T-helper 22 cell (primary cell): ENCODE measurements at regions not wholly inside any gene's neighbourhood (a gene's known extent, or its start where the extent isn't known, plus 50 kb on each side); places are given as distances from the start of the nearest gene placed in this dataset.
"Not testable (repeated sequence)": the region's sequence is repeated elsewhere in the genome, so short reads cannot be mapped to it uniquely, and the experiment has no call there.

Experiments used
- DNase-seq: peaks from one replicate; pipeline ENCODE4 v3.0.0-alpha.2; 2020; ENCODE audit warnings: low read depth

- DNase-seq, result no peak
Observed at GRCh38 chr5:125085797-125086505, 339.5 kb upstream of the ZNF608 start.

GRCh38 chr5:125088522-125089105, 342.2 kb upstream of the ZNF608 start:
- no peak for DNase-seq

GRCh38 chr5:125092138-125092537, 345.7 kb upstream of the ZNF608 start:
- not testable (repeated sequence) for DNase-seq

- no peak for DNase-seq
Observed at GRCh38 chr5:125093776-125094175, 347.3 kb upstream of the ZNF608 start.

GRCh38 chr5:125100342-125100741, 353.9 kb upstream of the ZNF608 start:
- DNase-seq, result no peak

- DNase-seq, result no peak
Observed at GRCh38 chr5:125100951-125101350, 354.5 kb upstream of the ZNF608 start.

GRCh38 chr5:125103459-125103858, 357.0 kb upstream of the ZNF608 start:
- no peak for DNase-seq

- no peak for DNase-seq
Observed at GRCh38 chr5:125106271-125106670, 359.8 kb upstream of the ZNF608 start.

GRCh38 chr5:125106881-125107280, 360.4 kb upstream of the ZNF608 start:
- no peak for DNase-seq

GRCh38 chr5:125109293-125109692, 362.9 kb upstream of the ZNF608 start:
- DNase-seq, result no peak

- no peak for DNase-seq
Observed at GRCh38 chr5:125109816-125110215, 363.4 kb upstream of the ZNF608 start.

- no peak for DNase-seq
Observed at GRCh38 chr5:125112196-125112595, 365.8 kb upstream of the ZNF608 start.

- no peak for DNase-seq
Observed at GRCh38 chr5:125113328-125113727, 366.9 kb upstream of the ZNF608 start.

- no peak for DNase-seq
Observed at GRCh38 chr5:125115195-125115525, 368.7 kb upstream of the ZNF608 start.

- no peak for DNase-seq
Observed at GRCh38 chr5:125117566-125117965, 371.1 kb upstream of the ZNF608 start.

GRCh38 chr5:125120012-125120411, 373.6 kb upstream of the ZNF608 start:
- no peak for DNase-seq

- no peak for DNase-seq
Observed at GRCh38 chr5:125125031-125125823, 378.8 kb upstream of the ZNF608 start.

- DNase-seq, result no peak
Observed at GRCh38 chr5:125126050-125126449, 379.6 kb upstream of the ZNF608 start.

GRCh38 chr5:125129151-125129806, 382.8 kb upstream of the ZNF608 start:
- DNase-seq, result no peak

GRCh38 chr5:125130591-125130990, 384.2 kb upstream of the ZNF608 start:
- DNase-seq, result no peak

GRCh38 chr5:125134216-125135081, 388.0 kb upstream of the ZNF608 start:
- no peak for DNase-seq

GRCh38 chr5:125137535-125137934, 391.1 kb upstream of the ZNF608 start:
- DNase-seq, result no peak
